ENCODE measurements at regions not wholly inside any gene's neighbourhood (a gene's known extent, or its start where the extent isn't known, plus 50 kb on each side); places are given as distances from the start of the nearest gene placed in this dataset.
A peak's percentile ranks its signal among the peaks of the same experiment; 100 is the strongest.

DNA sequence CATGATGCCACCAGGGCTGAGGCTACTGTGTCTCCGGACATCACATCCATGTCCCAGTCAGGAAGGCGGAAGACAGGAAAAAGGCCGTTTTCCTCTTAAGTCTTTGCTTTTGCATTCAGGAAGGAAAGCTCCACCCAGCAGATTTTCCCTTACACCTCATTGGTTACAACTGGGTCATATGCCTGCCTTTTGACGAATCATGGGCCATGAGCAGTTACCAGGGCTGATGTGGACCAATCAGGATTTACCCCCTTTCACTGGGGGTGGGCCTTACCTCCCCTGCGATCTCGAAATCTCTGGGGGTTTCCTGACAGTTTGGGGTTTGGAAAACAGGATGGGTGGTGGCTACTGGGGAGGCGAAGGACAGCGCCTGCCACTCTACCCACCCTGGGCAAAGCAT, 52.5 kb upstream of the GRPEL1 start:
- no peaks in the 10 kb centered on the region for H3K9me3 ChIP-seq (ENCODE audit: insufficient read depth, low read length, severe bottlenecking)
- ATAC-seq (ENCODE audit: insufficient read depth, low read depth), result peak; percentile 59; the same call in 2 of the 3 replicates
- H2AFZ ChIP-seq (ENCODE audit: low read depth, low read length), result no peak overlapping the region
- H3K79me2 ChIP-seq (ENCODE audit: insufficient read depth, low read length), result no peaks in the 10 kb centered on the region
- H3K36me3 ChIP-seq (ENCODE audit: insufficient read depth, low read length), result no peaks in the 10 kb centered on the region
- H3K4me1 ChIP-seq (ENCODE audit: insufficient read depth, low read length), result no peaks in the 10 kb centered on the region
- H3K27me3 ChIP-seq (ENCODE audit: insufficient read depth, low read length, poor library complexity), result peaks cover 2% of the 10 kb centered on the region
- 0 out of 2 replicates have a peak, but pooled peaks cover 4% of the 10 kb centered on the region for H4K20me1 ChIP-seq (ENCODE audit: insufficient read depth, low read length)
- no peak overlapping the region for H3K27ac ChIP-seq (ENCODE audit: low read length)
- no peak overlapping the region for H3K4me3 ChIP-seq (ENCODE audit: low read depth in 1 of 2, low read length in 2 of 2)
- no peak overlapping the region for H3K4me2 ChIP-seq (ENCODE audit: insufficient read depth, low read length)
- H3K9ac ChIP-seq (ENCODE audit: low read depth, low read length), result no peak overlapping the region
- no peak for DNase-seq
- no peak for TF ChIP-seq EZH2 (IDR thresholded peaks at IDR 0.05; ENCODE audit: borderline replicate concordance, low read depth, low read length, severe bottlenecking)
- TF ChIP-seq, protein P1, sequence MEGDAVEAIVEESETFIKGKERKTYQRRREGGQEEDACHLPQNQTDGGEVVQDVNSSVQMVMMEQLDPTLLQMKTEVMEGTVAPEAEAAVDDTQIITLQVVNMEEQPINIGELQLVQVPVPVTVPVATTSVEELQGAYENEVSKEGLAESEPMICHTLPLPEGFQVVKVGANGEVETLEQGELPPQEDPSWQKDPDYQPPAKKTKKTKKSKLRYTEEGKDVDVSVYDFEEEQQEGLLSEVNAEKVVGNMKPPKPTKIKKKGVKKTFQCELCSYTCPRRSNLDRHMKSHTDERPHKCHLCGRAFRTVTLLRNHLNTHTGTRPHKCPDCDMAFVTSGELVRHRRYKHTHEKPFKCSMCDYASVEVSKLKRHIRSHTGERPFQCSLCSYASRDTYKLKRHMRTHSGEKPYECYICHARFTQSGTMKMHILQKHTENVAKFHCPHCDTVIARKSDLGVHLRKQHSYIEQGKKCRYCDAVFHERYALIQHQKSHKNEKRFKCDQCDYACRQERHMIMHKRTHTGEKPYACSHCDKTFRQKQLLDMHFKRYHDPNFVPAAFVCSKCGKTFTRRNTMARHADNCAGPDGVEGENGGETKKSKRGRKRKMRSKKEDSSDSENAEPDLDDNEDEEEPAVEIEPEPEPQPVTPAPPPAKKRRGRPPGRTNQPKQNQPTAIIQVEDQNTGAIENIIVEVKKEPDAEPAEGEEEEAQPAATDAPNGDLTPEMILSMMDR (IDR thresholded peaks at IDR 0.05; ENCODE audit: borderline replicate concordance, extremely low read depth, low read length, poor library complexity, severe bottlenecking), result no peak

DNA sequence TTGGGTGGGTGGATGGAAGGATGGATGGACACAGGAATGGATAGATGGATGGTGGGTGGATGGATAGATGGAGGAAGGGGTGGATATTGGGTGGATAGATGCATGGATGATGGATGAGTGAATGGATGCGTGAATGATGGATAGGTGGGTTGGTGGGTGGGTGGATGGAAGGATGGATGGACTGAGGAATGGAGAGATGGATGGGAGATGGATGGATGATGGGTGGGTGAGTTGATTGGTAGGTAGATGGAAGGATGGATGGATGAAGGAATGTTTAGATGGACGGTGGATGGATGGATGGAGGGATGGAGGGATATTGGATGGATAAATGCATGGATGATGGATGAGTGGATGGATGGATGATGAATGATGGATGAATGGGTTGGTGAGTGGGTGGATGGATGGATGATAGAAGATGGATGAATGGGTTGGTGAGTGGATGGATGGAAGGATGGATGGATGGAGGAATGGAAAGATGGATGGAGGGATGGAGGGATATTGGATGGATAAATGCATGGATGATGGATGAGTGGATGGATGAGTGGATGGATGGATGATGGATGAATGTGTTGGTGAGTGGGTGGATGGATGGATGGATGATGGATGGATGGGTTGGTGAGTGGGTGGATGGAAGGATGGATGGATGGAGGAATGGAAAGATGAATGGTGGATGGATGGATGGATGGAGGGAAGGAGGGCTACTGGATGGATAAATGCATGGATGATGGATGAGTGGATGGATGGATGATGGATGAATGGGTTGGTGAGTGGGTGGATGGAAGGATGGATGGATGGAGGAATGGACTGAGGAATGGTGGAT, 50.4 kb upstream of the GRPEL1 start:
- DNase-seq, result no peak

More for the DNA sequence above, 50.4 kb upstream of the GRPEL1 start:
- no peak overlapping the region for H3K27ac ChIP-seq (ENCODE audit: low read length)
- no peaks in the 10 kb centered on the region for H3K4me1 ChIP-seq (ENCODE audit: insufficient read depth, low read length)
- no peaks in the 10 kb centered on the region for H3K27me3 ChIP-seq (ENCODE audit: insufficient read depth, low read length, poor library complexity)
- no peak for ATAC-seq (ENCODE audit: insufficient read depth, low read depth)
- no peak overlapping the region for H3K4me2 ChIP-seq (ENCODE audit: insufficient read depth, low read length)
- H3K4me3 ChIP-seq (ENCODE audit: low read depth in 1 of 2, low read length in 2 of 2), result no peak overlapping the region
- TF ChIP-seq EZH2 (IDR thresholded peaks at IDR 0.05; ENCODE audit: borderline replicate concordance, low read depth, low read length, severe bottlenecking), result no peak
- no peaks in the 10 kb centered on the region for H3K9me3 ChIP-seq (ENCODE audit: insufficient read depth, low read length, severe bottlenecking)
- no peak overlapping the region for H2AFZ ChIP-seq (ENCODE audit: low read depth, low read length)
- no peaks in the 10 kb centered on the region for H4K20me1 ChIP-seq (ENCODE audit: insufficient read depth, low read length)
- no peaks in the 10 kb centered on the region for H3K79me2 ChIP-seq (ENCODE audit: insufficient read depth, low read length)
- no peak overlapping the region for H3K9ac ChIP-seq (ENCODE audit: low read depth, low read length)
- no peaks in the 10 kb centered on the region for H3K36me3 ChIP-seq (ENCODE audit: insufficient read depth, low read length)
